ENCODE measurements at regions not wholly inside any gene's neighbourhood (a gene's known extent, or its start where the extent isn't known, plus 50 kb on each side); places are given as distances from the start of the nearest gene placed in this dataset.

DNA sequence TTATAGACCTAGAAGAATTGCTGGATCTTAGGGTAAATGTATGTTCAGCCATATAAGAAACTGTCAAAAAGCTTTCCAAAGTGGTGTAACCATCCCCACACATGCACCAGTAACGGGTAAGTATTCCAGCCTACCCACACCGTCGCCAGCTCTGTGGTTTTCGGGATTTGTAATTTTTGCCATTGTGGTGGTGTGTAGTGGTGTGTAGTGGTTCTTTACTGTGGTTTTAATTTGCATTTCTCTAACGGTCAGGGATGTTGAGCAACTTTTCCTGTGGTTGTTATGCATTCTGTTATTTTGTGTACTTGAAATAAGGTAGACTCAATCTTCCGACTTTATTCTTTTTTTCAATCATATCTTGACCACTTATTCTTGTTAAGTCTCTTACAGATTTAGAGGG, 342.4 kb upstream of the AJAP1 start:
- no peak for DNase-seq (ENCODE audit: low read depth in 2 of 2)

- no peak for DNase-seq (ENCODE audit: low read depth in 2 of 2)
Observed at GRCh38 chr1:4315202-4315601, 339.2 kb upstream of the AJAP1 start.

DNA sequence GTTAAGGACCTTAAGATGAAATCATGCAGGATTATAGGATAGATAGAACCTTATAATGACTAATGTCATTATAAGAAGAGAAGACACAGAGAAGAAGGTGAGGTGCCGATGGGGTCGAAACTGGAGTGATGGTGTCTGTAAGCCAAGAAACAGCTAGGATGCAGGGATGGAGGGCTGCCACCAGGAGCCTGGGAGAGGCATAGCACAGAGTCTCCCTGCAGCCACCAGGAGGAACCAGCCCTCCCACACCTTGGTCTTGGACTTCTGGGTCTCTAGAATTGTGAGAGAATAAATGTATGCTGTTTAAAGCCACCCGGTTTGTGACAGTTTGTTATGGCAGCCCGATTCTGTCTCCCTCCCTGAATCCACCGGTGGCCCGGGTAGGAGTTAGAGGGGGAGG, 337.2 kb upstream of the AJAP1 start:
- DNase-seq (ENCODE audit: low read depth in 2 of 2): no peak

GRCh38 chr1:4318720-4319119, 335.7 kb upstream of the AJAP1 start:
- no peak for DNase-seq (ENCODE audit: low read depth in 2 of 2)

- DNase-seq (ENCODE audit: low read depth in 2 of 2): no peak
Observed at GRCh38 chr1:4319496-4319895, 334.9 kb upstream of the AJAP1 start.

- DNase-seq (ENCODE audit: low read depth in 2 of 2): no peak
Observed at GRCh38 chr1:4322881-4323280, 331.5 kb upstream of the AJAP1 start.

DNA sequence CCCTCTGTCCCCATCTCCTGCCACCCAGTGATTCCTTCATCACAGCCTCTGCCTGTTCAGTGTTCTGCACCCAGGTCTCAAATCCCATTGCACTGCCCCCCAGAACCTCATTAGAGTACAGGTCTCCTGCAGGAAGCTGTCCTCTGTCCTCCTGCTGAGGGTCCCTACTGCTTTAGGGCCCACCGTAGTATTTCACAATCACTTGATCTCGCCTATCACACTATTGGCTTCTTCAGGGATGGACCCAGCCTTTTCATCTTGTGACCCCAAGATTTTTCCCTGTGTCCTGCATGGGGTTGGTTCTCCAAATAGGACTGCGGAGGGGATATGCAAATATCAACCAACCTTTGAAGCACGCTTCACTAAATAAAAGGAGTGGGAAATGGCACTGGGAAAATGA, 331.1 kb upstream of the AJAP1 start:
- no peak for DNase-seq (ENCODE audit: low read depth in 2 of 2)

- no peak for DNase-seq (ENCODE audit: low read depth in 2 of 2)
Observed at GRCh38 chr1:4324525-4324924, 329.9 kb upstream of the AJAP1 start.

- no peak for DNase-seq (ENCODE audit: low read depth in 2 of 2)
Observed at GRCh38 chr1:4327142-4327541, 327.3 kb upstream of the AJAP1 start.

GRCh38 chr1:4328402-4329071, 325.9 kb upstream of the AJAP1 start:
- DNase-seq (ENCODE audit: low read depth in 2 of 2): no peak

DNA sequence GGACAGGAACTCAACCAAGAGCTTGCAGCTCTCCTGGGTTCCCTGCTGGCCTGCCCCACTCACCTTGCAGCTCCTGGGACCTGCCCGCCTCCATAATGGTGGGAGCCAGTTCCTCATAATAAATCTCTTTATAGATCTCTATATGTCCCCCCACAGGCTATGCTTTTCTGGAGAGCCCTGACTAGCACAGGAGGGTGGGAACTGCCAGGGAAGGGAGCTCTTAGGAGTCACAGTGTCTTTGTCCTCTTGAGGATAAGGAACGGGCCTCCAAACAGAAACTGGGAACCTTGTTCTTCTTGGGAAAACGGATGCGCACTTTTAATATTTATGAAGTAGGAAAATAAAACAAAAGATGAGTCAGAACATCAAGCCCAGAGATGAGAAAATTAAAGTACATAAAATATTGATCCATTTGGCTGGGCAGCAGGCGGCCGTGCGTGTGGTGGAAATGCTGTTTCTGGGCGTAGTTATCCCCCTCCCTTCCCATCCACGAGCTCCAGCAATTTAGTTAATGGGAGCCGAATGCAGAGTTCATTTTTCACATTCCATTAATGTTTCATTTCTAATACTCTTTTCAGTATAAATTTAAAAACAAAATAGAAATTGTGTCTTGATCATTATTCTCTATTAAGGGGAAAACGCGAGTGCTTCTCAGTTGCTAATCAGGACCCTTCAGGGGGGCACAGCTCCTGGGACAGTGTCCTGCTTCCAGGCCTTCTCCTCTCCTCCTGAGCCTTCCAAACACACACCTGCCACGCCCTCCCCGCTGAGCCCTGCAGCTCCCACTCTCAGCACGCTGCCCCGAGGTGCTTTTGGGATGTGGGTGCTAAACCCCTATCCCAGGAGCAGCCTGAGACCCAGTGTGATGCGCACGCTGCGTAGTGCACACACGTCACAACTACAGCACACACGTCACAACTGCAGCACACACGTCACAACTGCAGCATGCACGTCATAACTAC, 323.3 kb upstream of the AJAP1 start:
- DNase-seq (ENCODE audit: low read depth in 2 of 2): no peak

DNA sequence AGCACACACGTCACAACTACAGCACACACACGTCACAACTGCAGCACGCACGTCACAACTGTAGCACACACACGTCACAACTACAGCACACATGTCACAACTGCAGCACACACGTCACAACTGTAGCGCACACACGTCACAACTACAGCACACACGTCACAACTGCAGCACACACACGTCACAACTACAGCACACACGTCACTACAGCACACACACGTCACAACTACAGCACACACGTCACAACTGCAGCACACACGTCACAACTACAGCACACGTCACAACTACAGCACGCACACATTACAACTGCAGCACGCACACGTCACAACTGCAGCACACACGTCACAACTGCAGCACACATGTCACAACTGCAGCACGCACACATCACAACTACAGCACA, 322.6 kb upstream of the AJAP1 start:
- DNase-seq (ENCODE audit: low read depth in 2 of 2): no peak

GRCh38 chr1:4336507-4336906, 317.9 kb upstream of the AJAP1 start:
- DNase-seq (ENCODE audit: low read depth in 2 of 2): no peak

DNA sequence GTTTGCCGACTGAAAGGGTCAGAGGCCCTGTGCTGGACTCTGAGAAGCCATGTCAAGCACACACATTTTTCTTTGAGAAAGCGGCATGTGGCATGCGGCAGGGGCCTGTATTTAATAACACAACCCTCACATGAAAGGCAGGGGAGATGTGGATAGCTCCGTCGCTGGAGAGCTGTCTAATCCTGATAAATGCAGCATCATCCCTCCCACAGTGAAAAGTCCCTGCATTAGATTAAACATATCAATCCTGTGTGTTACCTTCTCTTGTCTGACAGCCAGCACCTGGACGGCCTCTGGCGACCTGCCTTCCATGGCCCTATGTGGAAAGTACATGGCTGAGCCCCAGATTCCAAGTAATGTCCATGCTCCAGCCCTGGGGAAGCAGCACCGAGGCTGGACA, 313.0 kb upstream of the AJAP1 start:
- DNase-seq (ENCODE audit: low read depth in 2 of 2): no peak

GRCh38 chr1:4344065-4344732, 310.2 kb upstream of the AJAP1 start:
- no peak for DNase-seq (ENCODE audit: low read depth in 2 of 2)

GRCh38 chr1:4345094-4345493, 309.3 kb upstream of the AJAP1 start:
- no peak for DNase-seq (ENCODE audit: low read depth in 2 of 2)

- DNase-seq (ENCODE audit: low read depth in 2 of 2): no peak
Observed at GRCh38 chr1:4346131-4346530, 308.3 kb upstream of the AJAP1 start.

- DNase-seq (ENCODE audit: low read depth in 2 of 2): no peak
Observed at GRCh38 chr1:4351453-4351852, 303.0 kb upstream of the AJAP1 start.

DNA sequence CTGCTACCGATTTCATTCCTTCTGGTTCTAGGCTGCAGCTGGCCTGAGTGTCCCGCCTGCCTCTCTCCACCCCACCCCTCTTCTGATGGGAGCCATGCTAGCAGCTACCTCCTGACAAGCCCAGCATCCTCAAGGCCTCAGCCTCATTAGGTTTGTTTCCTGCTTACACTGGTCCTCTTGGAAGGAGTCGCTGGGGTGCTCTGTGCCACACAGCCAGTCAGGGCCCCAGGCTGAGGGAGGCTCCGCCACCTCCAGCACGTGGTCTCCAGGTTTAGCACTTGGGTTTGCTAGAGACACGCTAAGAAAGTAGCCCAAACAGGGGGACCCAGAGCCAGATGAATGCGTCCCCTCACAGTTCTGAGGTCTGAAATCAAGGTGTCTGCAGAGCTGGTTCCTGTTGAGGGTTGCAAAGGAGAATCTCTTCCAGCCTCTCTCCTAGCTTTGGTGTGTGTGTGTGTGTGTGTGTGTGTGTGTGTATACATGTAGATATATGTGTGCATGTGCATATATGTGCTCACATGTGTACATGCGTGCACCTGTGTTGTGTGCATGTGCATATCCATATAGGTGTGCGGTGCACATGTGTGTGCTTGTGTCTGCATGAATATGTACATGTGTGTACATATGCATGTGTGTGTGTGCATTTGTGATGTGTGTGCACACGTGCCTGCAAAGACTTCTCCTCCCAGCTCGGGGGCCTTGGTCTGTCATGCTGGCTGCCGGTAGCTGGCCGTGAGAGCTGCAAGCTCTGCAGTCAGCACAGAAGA, 301.1 kb upstream of the AJAP1 start:
- no peak for DNase-seq (ENCODE audit: low read depth in 2 of 2)

GRCh38 chr1:4355839-4356238, 298.6 kb upstream of the AJAP1 start:
- DNase-seq (ENCODE audit: low read depth in 2 of 2): no peak

DNA sequence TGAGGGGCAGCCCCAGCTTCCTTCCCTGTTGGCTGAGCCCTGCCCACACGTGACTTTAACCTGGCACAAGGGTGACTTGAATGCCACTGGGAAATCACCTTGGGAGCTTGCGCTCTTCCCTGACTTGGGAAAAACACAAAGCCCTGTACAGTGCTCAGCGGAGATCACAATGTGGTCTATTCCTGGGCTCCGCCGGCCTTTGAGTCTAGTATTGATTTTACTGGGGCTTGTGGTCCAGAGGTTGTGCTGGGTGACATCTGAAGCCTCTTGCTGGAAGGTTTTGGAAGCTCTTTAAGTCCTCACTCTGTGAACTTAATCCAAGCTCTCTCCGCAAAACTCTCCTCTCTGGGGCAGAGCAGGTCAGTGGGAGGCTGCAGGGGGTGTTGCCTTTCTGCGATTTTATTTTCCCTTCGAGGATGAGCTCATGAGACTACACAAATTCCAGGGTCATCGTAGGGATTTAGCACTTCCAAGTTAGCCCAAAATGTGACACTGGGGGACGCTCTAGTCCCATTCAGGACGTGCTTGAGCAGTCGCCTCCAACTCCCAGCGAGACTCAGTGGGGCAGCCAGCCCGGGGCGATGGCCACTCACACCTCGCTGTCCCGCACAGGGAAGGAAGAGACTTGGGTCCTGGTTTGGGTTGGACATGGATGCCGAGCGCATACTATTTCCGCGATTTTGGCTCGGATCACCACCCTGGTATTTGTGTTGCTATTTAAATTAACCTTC, 291.9 kb upstream of the AJAP1 start:
- no peak for DNase-seq (ENCODE audit: low read depth in 2 of 2)

Measured in stimulated activated CD4-positive, alpha-beta T cell treated with anti-CD3 and anti-CD28 coated beads, Interleukin-1b, Interleukin-23, amount 100 ng/mL, for 1 hour (primary cell).